ENCODE measurements at regions not wholly inside any gene's neighbourhood (a gene's known extent, or its start where the extent isn't known, plus 50 kb on each side); places are given as distances from the start of the nearest gene placed in this dataset.

DNA sequence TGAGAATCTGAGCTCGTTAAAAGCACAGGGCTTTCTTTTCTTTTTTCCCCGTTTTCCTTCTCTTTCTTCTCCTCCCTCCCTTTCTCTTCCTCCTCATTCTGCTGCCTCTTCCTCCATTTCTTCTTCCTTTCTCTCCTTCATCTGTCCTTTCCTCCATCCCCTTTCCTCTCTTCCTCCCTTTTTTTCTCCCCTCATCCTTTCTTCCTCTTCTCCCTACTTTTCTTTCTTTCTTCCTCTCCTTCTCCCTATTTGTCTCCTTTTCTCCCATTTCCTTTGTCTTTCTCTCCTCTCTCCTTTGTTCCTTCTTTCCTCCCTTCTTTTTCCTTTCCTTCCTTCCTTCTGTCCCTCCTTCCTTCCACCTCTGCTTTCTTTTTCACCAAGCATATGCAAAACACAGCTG is 649.4 kb downstream of the IRX1 start:
- DNase-seq (ENCODE audit: low read depth, low spot score) = no peak
- no peak overlapping the region for H3K4me3 ChIP-seq (ENCODE audit: low read depth, low read length)
- CTCF ChIA-PET = no interaction called here
- POLR2A ChIA-PET = no interaction called here
- TF ChIP-seq, protein P1, sequence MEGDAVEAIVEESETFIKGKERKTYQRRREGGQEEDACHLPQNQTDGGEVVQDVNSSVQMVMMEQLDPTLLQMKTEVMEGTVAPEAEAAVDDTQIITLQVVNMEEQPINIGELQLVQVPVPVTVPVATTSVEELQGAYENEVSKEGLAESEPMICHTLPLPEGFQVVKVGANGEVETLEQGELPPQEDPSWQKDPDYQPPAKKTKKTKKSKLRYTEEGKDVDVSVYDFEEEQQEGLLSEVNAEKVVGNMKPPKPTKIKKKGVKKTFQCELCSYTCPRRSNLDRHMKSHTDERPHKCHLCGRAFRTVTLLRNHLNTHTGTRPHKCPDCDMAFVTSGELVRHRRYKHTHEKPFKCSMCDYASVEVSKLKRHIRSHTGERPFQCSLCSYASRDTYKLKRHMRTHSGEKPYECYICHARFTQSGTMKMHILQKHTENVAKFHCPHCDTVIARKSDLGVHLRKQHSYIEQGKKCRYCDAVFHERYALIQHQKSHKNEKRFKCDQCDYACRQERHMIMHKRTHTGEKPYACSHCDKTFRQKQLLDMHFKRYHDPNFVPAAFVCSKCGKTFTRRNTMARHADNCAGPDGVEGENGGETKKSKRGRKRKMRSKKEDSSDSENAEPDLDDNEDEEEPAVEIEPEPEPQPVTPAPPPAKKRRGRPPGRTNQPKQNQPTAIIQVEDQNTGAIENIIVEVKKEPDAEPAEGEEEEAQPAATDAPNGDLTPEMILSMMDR (IDR thresholded peaks at IDR 0.05; ENCODE audit: insufficient read depth, low read length, missing control alignments) = no peak

GRCh38 chr5:4245511-4245910 is 649.9 kb downstream of the IRX1 start:
- CTCF ChIA-PET = no interaction called here
- H3K4me3 ChIP-seq (ENCODE audit: low read depth, low read length) = no peak overlapping the region
- POLR2A ChIA-PET = no interaction called here
- TF ChIP-seq, protein P1 (IDR thresholded peaks at IDR 0.05; ENCODE audit: insufficient read depth, low read length, missing control alignments) = no peak
- DNase-seq (ENCODE audit: low read depth, low spot score) = no peak

DNA sequence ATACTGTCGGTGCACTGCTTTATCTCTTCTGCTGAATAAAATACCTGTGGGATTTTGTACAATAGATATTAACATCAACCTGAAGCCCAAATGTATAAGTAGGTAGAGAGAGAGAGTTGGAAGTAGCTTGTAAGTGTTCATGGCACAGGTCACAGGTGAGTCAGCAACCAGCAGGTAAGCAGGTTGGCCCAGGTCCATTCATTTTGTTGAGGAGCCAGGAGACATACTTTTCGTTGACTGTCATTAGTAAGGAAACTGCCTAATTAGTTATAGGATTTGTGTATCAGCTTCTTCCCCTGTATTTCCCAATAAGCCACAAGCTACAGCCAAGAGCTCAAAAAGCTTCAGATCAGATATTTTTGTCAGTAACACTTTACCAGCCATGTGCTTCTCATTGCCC is 650.8 kb downstream of the IRX1 start:
- ChIA-PET POLR2A (no interaction called here), CTCF (no interaction called here)
- no peak overlapping the region for H3K4me3 ChIP-seq (ENCODE audit: low read depth, low read length)
- TF ChIP-seq, protein P1 (IDR thresholded peaks at IDR 0.05; ENCODE audit: insufficient read depth, low read length, missing control alignments) = no peak
- no peak for DNase-seq (ENCODE audit: low read depth, low spot score)

GRCh38 chr5:4250254-4250653 is 654.6 kb downstream of the IRX1 start:
- TF ChIP-seq, protein P1 (IDR thresholded peaks at IDR 0.05; ENCODE audit: insufficient read depth, low read length, missing control alignments) = no peak
- ChIA-PET CTCF (no interaction called here), POLR2A (no interaction called here)
- H3K4me3 ChIP-seq (ENCODE audit: low read depth, low read length) = no peak overlapping the region
- DNase-seq (ENCODE audit: low read depth, low spot score) = no peak

GRCh38 chr5:4252385-4252784 is 656.8 kb downstream of the IRX1 start:
- H3K4me3 ChIP-seq (ENCODE audit: low read depth, low read length) = no peak overlapping the region
- ChIA-PET POLR2A (no interaction called here), CTCF (no interaction called here)
- TF ChIP-seq, protein P1 (IDR thresholded peaks at IDR 0.05; ENCODE audit: insufficient read depth, low read length, missing control alignments) = no peak
- DNase-seq (ENCODE audit: low read depth, low spot score) = no peak

- DNase-seq (ENCODE audit: low read depth, low spot score) = no peak
- CTCF ChIA-PET = no interaction called here
- TF ChIP-seq, protein P1 (IDR thresholded peaks at IDR 0.05; ENCODE audit: insufficient read depth, low read length, missing control alignments) = no peak
- no peak overlapping the region for H3K4me3 ChIP-seq (ENCODE audit: low read depth, low read length)
- POLR2A ChIA-PET = no interaction called here
These were observed 659.1 kb downstream of the IRX1 start for GRCh38 chr5:4254736-4255135.
